ENCODE measurements at regions not wholly inside any gene's neighbourhood (a gene's known extent, or its start where the extent isn't known, plus 50 kb on each side); places are given as distances from the start of the nearest gene placed in this dataset.

DNA sequence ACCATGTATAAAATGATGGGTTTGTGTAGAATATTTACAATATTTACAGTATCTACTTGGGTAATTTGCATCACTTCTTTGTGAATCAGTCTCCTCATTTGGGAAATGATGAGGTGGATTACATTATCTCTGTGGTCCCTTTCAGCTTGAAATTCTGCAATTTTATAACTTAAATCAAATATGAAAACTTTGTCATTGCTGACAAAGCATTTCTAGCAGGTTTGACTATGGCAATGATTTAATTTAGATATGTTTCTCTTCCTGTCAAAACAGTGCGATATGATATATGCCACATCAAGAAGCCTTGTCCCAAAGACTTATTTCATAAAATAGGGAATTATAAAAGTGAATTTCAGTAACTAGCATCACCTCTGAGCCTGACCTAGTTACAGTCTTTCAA, 315.8 kb upstream of the MEIS2 start:
- TF ChIP-seq CTCF (IDR thresholded peaks at IDR 0.05) (no peak), EZH2 (IDR thresholded peaks at IDR 0.05) (no peak)

All from neural progenitor cell (in vitro differentiated cells).